ENCODE measurements at regions not wholly inside any gene's neighbourhood (a gene's known extent, or its start where the extent isn't known, plus 50 kb on each side); places are given as distances from the start of the nearest gene placed in this dataset.
"Not testable (repeated sequence)": the region's sequence is repeated elsewhere in the genome, so short reads cannot be mapped to it uniquely, and the experiment has no call there.

GRCh38 chr1:118388301-118388959 lies 203.4 kb upstream of the SPAG17 start:
- Histone ChIP-seq H3K4me1 (no peaks in the 10 kb centered on the region), H3K9me3 (no peaks in the 10 kb centered on the region), H3K36me3 (no peaks in the 10 kb centered on the region), H3K27ac (no peak overlapping the region), H3K27me3 (no peaks in the 10 kb centered on the region), H3K4me3 (no peak overlapping the region)
- DNase-seq, result no peak
- TF ChIP-seq POLR2A (IDR thresholded peaks at IDR 0.05) (no peak), CTCF (IDR thresholded peaks at IDR 0.05) (no peak)

DNA sequence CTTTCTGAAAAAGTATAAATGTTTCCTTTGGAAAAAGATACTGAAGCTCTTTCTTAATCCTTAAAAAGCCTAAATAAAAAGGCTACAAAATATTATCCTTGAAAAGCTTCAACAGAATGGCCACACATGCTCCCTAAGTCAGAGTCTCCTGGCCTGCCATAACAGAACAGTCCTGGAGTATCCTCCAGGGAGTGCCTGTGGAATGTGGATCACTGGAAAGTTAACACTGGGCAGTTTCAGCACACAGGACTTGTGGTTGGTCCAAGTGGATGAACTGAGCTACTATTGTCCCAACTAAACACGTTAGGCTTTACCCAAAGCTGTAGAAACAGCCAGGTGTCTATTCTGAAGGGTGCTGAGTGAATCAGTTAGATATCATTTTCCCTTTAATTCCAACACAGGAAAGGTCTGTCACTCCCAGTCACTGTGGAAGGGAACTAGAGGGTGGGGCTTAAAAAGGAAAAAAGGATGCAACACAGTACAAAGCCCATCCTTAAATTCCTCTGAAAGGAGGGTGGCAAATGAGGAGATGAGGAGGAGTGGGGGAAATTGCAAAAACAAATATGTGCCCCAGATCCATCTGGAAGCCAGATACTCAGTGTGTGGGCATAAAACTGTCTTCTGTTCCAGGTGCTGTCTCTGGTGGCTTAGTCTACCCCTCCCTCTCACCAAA lies 196.3 kb upstream of the SPAG17 start:
- Histone ChIP-seq H3K4me1 (no peaks in the 10 kb centered on the region), H3K27me3 (no peaks in the 10 kb centered on the region), H3K9me3 (no peaks in the 10 kb centered on the region), H3K27ac (no peak overlapping the region), H3K36me3 (no peaks in the 10 kb centered on the region), H3K4me3 (no peak overlapping the region)
- TF ChIP-seq CTCF (IDR thresholded peaks at IDR 0.05) (no peak), POLR2A (IDR thresholded peaks at IDR 0.05) (no peak)
- DNase-seq, result no peak

DNA sequence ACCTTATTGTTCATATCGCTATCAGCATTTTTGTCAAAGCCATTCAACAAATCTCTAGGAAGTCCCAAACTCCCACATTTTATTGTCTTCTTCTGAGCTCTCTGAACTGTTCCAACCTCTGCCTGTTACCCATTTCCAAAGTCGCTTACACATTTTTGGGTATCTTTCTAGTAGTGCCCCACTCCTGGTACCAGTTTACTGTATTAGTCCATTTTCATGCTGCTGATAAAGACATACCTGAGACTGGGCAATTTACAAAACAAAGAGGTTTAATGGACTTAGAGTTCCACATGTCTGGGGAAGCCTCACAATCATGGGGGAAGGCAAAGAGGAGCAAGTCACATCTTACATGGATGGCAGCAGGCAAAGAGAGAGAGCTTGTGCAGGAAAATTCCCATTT lies 192.2 kb upstream of the SPAG17 start:
- H3K27me3 ChIP-seq, DNase-seq, H3K4me3 ChIP-seq, H3K9me3 ChIP-seq, H3K27ac ChIP-seq, H3K36me3 ChIP-seq, H3K4me1 ChIP-seq: not testable (repeated sequence)

- Histone ChIP-seq H3K36me3 (no peaks in the 10 kb centered on the region), H3K27ac (no peak overlapping the region), H3K4me1 (no peaks in the 10 kb centered on the region), H3K27me3 (no peaks in the 10 kb centered on the region), H3K4me3 (no peak overlapping the region), H3K9me3 (peaks cover 0 to 7% (median 0%) of the 10 kb centered on the region in 4 donors)
- TF ChIP-seq POLR2A (IDR thresholded peaks at IDR 0.05) (no peak), CTCF (IDR thresholded peaks at IDR 0.05) (no peak)
- no peak for DNase-seq
Observed at GRCh38 chr1:118371612-118372011, 186.6 kb upstream of the SPAG17 start.

GRCh38 chr1:118370861-118371260 lies 185.8 kb upstream of the SPAG17 start:
- TF ChIP-seq CTCF (IDR thresholded peaks at IDR 0.05) (no peak), POLR2A (IDR thresholded peaks at IDR 0.05) (no peak)
- H3K27ac ChIP-seq, result no peak overlapping the region
- H3K4me1 ChIP-seq, result no peaks in the 10 kb centered on the region
- no peak overlapping the region for H3K4me3 ChIP-seq
- H3K9me3 ChIP-seq, result peaks cover 0 to 7% (median 0%) of the 10 kb centered on the region in 4 donors
- no peaks in the 10 kb centered on the region for H3K27me3 ChIP-seq
- DNase-seq, result no peak
- no peaks in the 10 kb centered on the region for H3K36me3 ChIP-seq

- Histone ChIP-seq H3K36me3 (no peaks in the 10 kb centered on the region), H3K4me3 (no peak overlapping the region), H3K4me1 (no peaks in the 10 kb centered on the region), H3K27me3 (no peaks in the 10 kb centered on the region), H3K9me3 (peaks cover 0 to 11% (median 0%) of the 10 kb centered on the region in 4 donors), H3K27ac (no peak overlapping the region)
- TF ChIP-seq CTCF (IDR thresholded peaks at IDR 0.05) (no peak), POLR2A (IDR thresholded peaks at IDR 0.05) (no peak)
- DNase-seq, result no peak
Observed at GRCh38 chr1:118366286-118366685, 181.3 kb upstream of the SPAG17 start.
